Naive thymus-derived CD4-positive, alpha-beta T cell (primary cell): ENCODE measurements at regions not wholly inside any gene's neighbourhood (a gene's known extent, or its start where the extent isn't known, plus 50 kb on each side); places are given as distances from the start of the nearest gene placed in this dataset.

Experiments
- ATAC-seq: fragments of 150-1000 bp; cut with Tn5 transposase; 2 replicates; pipeline ENCODE4 v1.10.0; 2021; ENCODE audit warnings: mild to moderate bottlenecking, moderate library complexity
- CTCF ChIA-PET: fragments of 350-600 bp; sonication (Branson Sonifier 250); formaldehyde crosslinking; loops from one replicate; lab custom pipeline; 2021; ENCODE audit warnings: antibody characterized with exemption; lab: Charles Lee
- POLR2A ChIA-PET: fragments of 350-600 bp; sonication (Branson Sonifier 250); formaldehyde crosslinking; loops from one replicate; lab custom pipeline; 2021; ENCODE audit warnings: antibody characterized with exemption, inconsistent platforms; lab: Charles Lee
- DNase-seq, 9 donors: peaks; one replicate each; pipeline versions ENCODE4 v3.0.0 to v3.0.0-alpha.2; 2020 to 2022; ENCODE audit warnings: mixed read lengths in 1 of 9
- H3K27ac ChIP-seq: one replicate; pipeline ENCODE4 v1.7.0; 2013; ENCODE audit warnings: mild to moderate bottlenecking, low read depth, low read length, moderate library complexity
- H3K27me3 ChIP-seq, 2 donors: one replicate each; pipeline ENCODE4 v1.7.0; 2013; ENCODE audit warnings: low read length in 2 of 2, mild to moderate bottlenecking in 2 of 2, moderate library complexity in 2 of 2; ENCODE audit not compliant: control insufficient read depth in 2 of 2, insufficient read depth in 2 of 2
- H3K36me3 ChIP-seq, 3 experiments: 1 replicate in 2 of 3; 2 replicates in 1 of 3; pipeline ENCODE4 v1.7.0; 2013; ENCODE audit warnings: low read length in 3 of 3, mild to moderate bottlenecking in 3 of 3, moderate library complexity in 1 of 3; ENCODE audit not compliant: insufficient read depth in 3 of 3, control insufficient read depth in 2 of 3
- H3K4me1 ChIP-seq, 2 donors: one replicate each; pipeline ENCODE4 v1.7.0; 2013; ENCODE audit warnings: low read length in 2 of 2, mild to moderate bottlenecking in 2 of 2, moderate library complexity in 1 of 2; ENCODE audit not compliant: control insufficient read depth in 2 of 2, insufficient read depth in 2 of 2
- H3K4me3 ChIP-seq: 2 replicates; pipeline ENCODE4 v1.7.0; 2013; ENCODE audit warnings: mild to moderate bottlenecking, low read length
- H3K9me3 ChIP-seq, 3 experiments: 1 replicate in 2 of 3; 2 replicates in 1 of 3; pipeline ENCODE4 v1.7.0; 2013; ENCODE audit warnings: low read length in 3 of 3; ENCODE audit not compliant: control insufficient read depth in 2 of 3
- H3K27ac Mint-ChIP-seq, 9 donors: one replicate each; pipeline ENCODE4 v1.8.0; 2020 to 2022; ENCODE audit warnings: mixed read lengths in 9 of 9, mild to moderate bottlenecking in 8 of 9, moderate library complexity in 5 of 9, inconsistent platforms in 2 of 9
- H3K27me3 Mint-ChIP-seq, 5 donors: one replicate each; pipeline ENCODE4 v1.8.0; 2021 to 2022; ENCODE audit warnings: mixed read lengths in 5 of 5, mild to moderate bottlenecking in 1 of 5
- H3K36me3 Mint-ChIP-seq, 5 donors: one replicate each; pipeline ENCODE4 v1.8.0; 2020 to 2022; ENCODE audit warnings: mixed read lengths in 5 of 5, mild to moderate bottlenecking in 3 of 5, inconsistent platforms in 1 of 5
- H3K4me1 Mint-ChIP-seq, 7 donors: one replicate each; pipeline ENCODE4 v1.8.0; 2020 to 2022; ENCODE audit warnings: mixed read lengths in 7 of 7, mild to moderate bottlenecking in 3 of 7, inconsistent platforms in 1 of 7
- H3K4me3 Mint-ChIP-seq, 10 donors: one replicate each; pipeline ENCODE4 v1.8.0; 2020 to 2022; ENCODE audit warnings: mild to moderate bottlenecking in 10 of 10, mixed read lengths in 10 of 10, moderate library complexity in 6 of 10, inconsistent platforms in 2 of 10
- H3K9me3 Mint-ChIP-seq, 11 donors: one replicate each; pipeline ENCODE4 v1.8.0; 2020 to 2022; ENCODE audit warnings: mixed read lengths in 11 of 11, mild to moderate bottlenecking in 4 of 11, inconsistent platforms in 1 of 11, moderate library complexity in 1 of 11
- intact Hi-C, 2 donors: fragments of 100-400 bp; cut with micrococcal nuclease; formaldehyde crosslinking; loops; one replicate each; pipeline ENCODE4 v1.15.1; 2023

DNA sequence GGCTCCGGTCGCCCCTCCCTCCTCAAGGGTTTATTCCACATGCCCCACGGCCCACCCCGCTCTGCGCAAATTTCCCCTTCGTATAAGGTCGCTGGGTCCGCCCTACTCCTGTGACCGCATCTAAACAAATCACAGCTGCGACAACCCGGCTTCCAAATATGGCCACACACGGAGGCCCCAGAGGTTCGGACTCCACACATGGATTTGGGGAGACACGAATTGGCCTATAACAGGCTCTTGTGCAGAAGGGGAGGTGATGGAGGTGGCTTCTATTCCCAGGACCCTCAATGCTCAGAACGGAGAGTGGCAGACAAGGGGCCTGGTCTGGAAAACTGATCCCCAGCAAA lies 90.1 kb downstream of the FOXL3 start:
- H3K4me1 ChIP-seq = peaks cover 19 to 32% of the 10 kb centered on the region in 2 donors
- ATAC-seq = peak; percentile 53
- H3K4me1 Mint-ChIP-seq = peaks cover 17 to 37% (median 23%) of the 10 kb centered on the region in 7 donors
- peak in 2 of 9 donors; percentile 25 to 35 for DNase-seq
- peak overlapping the region; percentile 20 for H3K4me3 ChIP-seq
- H3K9me3 ChIP-seq = peaks cover 0 to 6% (median 0%) of the 10 kb centered on the region in 3 experiments
- H3K27ac Mint-ChIP-seq = peak overlapping the region in 5 of 9 donors; percentile 47 to 86 (median 60)
- CTCF ChIA-PET = no interaction called here
- no peak overlapping the region for H3K27ac ChIP-seq
- peak overlapping the region; percentile 18 to 84 (median 76) for H3K4me3 Mint-ChIP-seq
- intact Hi-C loops = loop anchor here in 1 of 2 donors (1.0 to 5.0 kb wide), 2 partner anchors 43 to 204 kb away; no protein-coding TSS in a partner anchor
- H3K36me3 Mint-ChIP-seq = peaks cover 0 to 10% (median 9%) of the 10 kb centered on the region in 5 donors
- peaks cover 0 to 28% (median 0%) of the 10 kb centered on the region in 5 donors for H3K27me3 Mint-ChIP-seq
- H3K27me3 ChIP-seq = no peaks in the 10 kb centered on the region
- POLR2A ChIA-PET = interaction anchor here (0.9 to 1.4 kb wide), 3 partner anchors 18 to 29 kb away, joined by 4 to 6 read pairs (median 5); no protein-coding TSS in a partner anchor
- H3K9me3 Mint-ChIP-seq = peaks cover 2 to 24% (median 14%) of the 10 kb centered on the region in 11 donors
- H3K36me3 ChIP-seq = no peaks in the 10 kb centered on the region

DNA sequence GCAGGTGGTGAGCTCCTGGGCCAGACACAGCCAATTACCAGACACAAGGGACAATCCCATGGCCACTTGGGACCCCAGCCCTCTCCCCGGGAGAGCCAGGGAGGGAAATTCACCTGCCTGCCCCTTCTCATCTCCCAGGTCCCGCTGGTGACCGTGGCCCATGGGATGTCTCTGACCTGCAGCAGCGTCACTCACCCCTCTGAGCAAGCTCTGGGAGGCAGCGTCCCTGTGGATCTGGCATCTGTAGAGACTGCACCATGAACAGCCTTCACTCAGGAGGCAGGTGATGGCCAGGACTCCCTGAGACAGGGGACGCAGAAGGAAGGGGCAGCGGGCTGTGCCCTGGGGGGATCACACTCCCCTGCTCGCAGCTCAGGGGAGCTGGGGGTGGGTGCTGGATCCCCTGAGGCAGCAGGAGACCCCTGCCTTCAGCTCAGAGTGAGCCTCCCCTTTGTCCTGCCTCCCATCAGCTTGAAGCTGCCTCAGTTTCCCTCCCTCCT lies 90.8 kb downstream of the FOXL3 start:
- ATAC-seq (no peak), DNase-seq (peak in 2 of 9 donors; percentile 2 to 15)
- Mint-ChIP-seq H3K9me3 (peaks cover 2 to 27% (median 14%) of the 10 kb centered on the region in 11 donors), H3K4me1 (peaks cover 17 to 37% (median 23%) of the 10 kb centered on the region in 7 donors), H3K27me3 (peaks cover 0 to 28% (median 0%) of the 10 kb centered on the region in 5 donors), H3K36me3 (peaks cover 0 to 10% (median 9%) of the 10 kb centered on the region in 5 donors), H3K4me3 (peak overlapping the region in 8 of 10 donors; percentile 50 to 81 (median 68)), H3K27ac (peak overlapping the region in 2 of 9 donors; percentile 25 to 71)
- Histone ChIP-seq H3K36me3 (no peaks in the 10 kb centered on the region), H3K27me3 (no peaks in the 10 kb centered on the region), H3K27ac (no peak overlapping the region), H3K4me1 (peaks cover 19 to 32% of the 10 kb centered on the region in 2 donors), H3K4me3 (peak overlapping the region; percentile 28), H3K9me3 (peaks cover 0 to 6% (median 0%) of the 10 kb centered on the region in 3 experiments)
- POLR2A ChIA-PET = interaction anchor here (0.7 to 1.4 kb wide), 4 partner anchors 18 to 403 kb away, joined by 3 to 6 read pairs (median 4); no protein-coding TSS in a partner anchor
- intact Hi-C loops = loop anchor here in 1 of 2 donors (1.0 to 5.0 kb wide), 3 partner anchors 18 to 204 kb away; no protein-coding TSS in a partner anchor
- CTCF ChIA-PET = no interaction called here

DNA sequence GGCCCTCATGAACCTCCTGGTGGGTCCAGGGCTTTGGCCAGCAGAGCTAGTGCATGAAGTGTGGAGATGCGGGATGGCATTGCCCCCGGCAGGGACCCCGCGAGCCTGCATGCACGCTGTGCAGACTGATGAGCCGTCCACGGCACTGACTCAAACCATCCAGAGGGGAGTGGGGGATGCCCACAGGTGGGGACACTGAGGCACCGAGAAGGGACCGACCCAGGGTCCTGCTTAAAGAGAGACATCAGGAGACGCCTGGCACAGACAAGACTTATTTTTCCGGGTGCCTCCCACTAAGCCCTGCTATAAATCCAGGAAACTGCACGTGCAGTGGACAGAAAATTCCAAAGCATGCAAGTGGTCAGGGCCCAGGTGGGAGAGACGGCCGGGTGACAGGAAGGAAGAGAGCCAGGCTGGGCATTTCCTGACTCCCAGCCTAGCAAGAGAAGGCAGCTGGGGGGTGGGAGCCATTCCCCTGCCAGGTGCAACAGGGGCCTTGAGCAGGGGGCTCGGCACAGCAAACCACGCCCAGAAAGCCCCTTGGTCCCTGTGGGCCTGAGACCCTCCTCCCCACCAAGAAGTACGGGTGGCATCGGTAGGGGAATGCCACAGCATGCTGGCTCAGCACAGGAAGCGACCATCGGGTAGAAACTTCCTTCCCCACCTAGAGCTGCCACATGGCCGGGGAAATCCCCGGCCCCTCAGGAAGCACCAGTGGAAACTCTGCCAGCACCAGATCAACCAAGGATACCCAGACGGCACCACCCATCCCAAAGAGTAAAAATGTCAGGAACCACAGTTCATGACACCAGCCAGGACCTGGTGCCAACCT lies 91.5 kb downstream of the FOXL3 start:
- H3K4me3 ChIP-seq = peak overlapping the region; percentile 28
- H3K9me3 ChIP-seq = peaks cover 0 to 6% (median 0%) of the 10 kb centered on the region in 3 experiments
- H3K36me3 ChIP-seq = no peaks in the 10 kb centered on the region
- H3K27ac ChIP-seq = peak overlapping the region; percentile 46
- Mint-ChIP-seq H3K27ac (peak overlapping the region; percentile 25 to 83 (median 69)), H3K4me1 (peaks cover 17 to 35% (median 23%) of the 10 kb centered on the region in 7 donors), H3K4me3 (peak overlapping the region; percentile 47 to 81 (median 68)), H3K27me3 (peaks cover 0 to 28% (median 0%) of the 10 kb centered on the region in 5 donors), H3K36me3 (peaks cover 0 to 10% (median 9%) of the 10 kb centered on the region in 5 donors), H3K9me3 (peaks cover 2 to 34% (median 14%) of the 10 kb centered on the region in 11 donors)
- no peaks in the 10 kb centered on the region for H3K27me3 ChIP-seq
- DNase-seq (peak in 8 of 9 donors; percentile 8 to 59 (median 38)), ATAC-seq (peak; percentile 82)
- POLR2A ChIA-PET = interaction anchor here (0.5 to 1.5 kb wide), 6 partner anchors 19 to 402 kb away, joined by 3 to 12 read pairs (median 4); no protein-coding TSS in a partner anchor
- intact Hi-C loops = loop anchor here in 1 of 2 donors (1.0 to 5.0 kb wide), 2 partner anchors 19 to 44 kb away; no protein-coding TSS in a partner anchor
- H3K4me1 ChIP-seq = peaks cover 19 to 32% of the 10 kb centered on the region in 2 donors
- CTCF ChIA-PET = no interaction called here

DNA sequence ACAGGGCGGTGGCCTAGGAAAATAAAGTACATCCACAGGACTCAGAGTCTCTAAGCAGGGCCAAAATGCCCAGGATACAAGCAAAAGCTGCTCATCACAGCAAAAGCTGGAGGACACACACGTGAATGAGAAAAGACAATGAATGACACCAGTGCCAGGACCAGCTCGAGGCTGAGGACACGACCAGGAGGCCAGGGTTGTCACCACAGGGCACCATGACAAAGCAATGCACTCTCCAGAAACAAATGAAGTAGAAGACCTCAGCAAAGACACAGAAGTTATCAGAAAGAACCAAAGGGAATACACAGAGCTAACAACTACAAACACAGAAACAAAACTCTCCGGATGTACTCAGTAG lies 92.1 kb downstream of the FOXL3 start:
- intact Hi-C loops = loop anchor here in 1 of 2 donors (5.0 kb wide), 1 partner anchor 45 kb away; no protein-coding TSS in a partner anchor
- Mint-ChIP-seq H3K36me3 (peaks cover 0 to 10% (median 9%) of the 10 kb centered on the region in 5 donors), H3K9me3 (peaks cover 2 to 35% (median 14%) of the 10 kb centered on the region in 11 donors), H3K27me3 (peaks cover 0 to 28% (median 0%) of the 10 kb centered on the region in 5 donors), H3K27ac (peak overlapping the region in 8 of 9 donors; percentile 25 to 83 (median 70)), H3K4me1 (peaks cover 17 to 33% (median 23%) of the 10 kb centered on the region in 7 donors), H3K4me3 (peak overlapping the region in 9 of 10 donors; percentile 44 to 81 (median 69))
- ChIA-PET POLR2A (interaction anchor here (0.5 to 1.5 kb wide), 3 partner anchors 19 to 242 kb away, joined by 4 to 12 read pairs (median 4); no protein-coding TSS in a partner anchor), CTCF (no interaction called here)
- H3K4me1 ChIP-seq = peaks cover 19 to 32% of the 10 kb centered on the region in 2 donors
- peak overlapping the region; percentile 46 for H3K27ac ChIP-seq
- peaks cover 0 to 6% (median 0%) of the 10 kb centered on the region in 3 experiments for H3K9me3 ChIP-seq
- ATAC-seq = no peak
- H3K27me3 ChIP-seq = no peaks in the 10 kb centered on the region
- DNase-seq = no peak
- H3K36me3 ChIP-seq = no peaks in the 10 kb centered on the region
- H3K4me3 ChIP-seq = peak overlapping the region; percentile 28

DNA sequence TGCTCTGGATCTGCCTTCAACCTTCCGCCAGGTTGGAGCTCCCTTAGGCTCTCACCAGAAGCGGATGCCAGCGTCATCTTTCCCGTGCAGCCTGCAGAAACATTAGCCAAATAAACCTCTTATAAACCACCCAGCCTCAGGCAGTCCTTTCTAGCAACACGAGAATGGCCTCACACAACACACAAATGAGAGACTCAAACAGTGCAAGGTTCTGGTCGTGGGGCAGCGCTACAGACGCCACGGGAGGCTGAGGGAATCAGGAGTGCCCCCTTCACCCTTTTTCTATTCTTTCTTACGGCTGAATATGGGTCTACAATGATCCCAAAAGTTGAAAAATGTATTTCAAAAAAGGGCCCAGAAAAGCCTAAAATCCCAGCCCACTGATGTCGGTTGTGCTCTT lies 96.4 kb downstream of the FOXL3 start:
- intact Hi-C loops = no loop called here
- peaks cover 2 to 35% (median 14%) of the 10 kb centered on the region in 11 donors for H3K9me3 Mint-ChIP-seq
- ChIA-PET CTCF (no interaction called here), POLR2A (no interaction called here)
- Histone ChIP-seq H3K4me3 (no peak overlapping the region), H3K4me1 (peaks cover 11 to 12% of the 10 kb centered on the region in 2 donors), H3K9me3 (peaks cover 0 to 6% (median 0%) of the 10 kb centered on the region in 3 experiments), H3K27ac (no peak overlapping the region), H3K27me3 (no peaks in the 10 kb centered on the region), H3K36me3 (no peaks in the 10 kb centered on the region)
- DNase-seq = no peak
- peaks cover 0 to 10% (median 9%) of the 10 kb centered on the region in 5 donors for H3K36me3 Mint-ChIP-seq
- ATAC-seq = no peak
- peaks cover 10 to 17% (median 14%) of the 10 kb centered on the region in 7 donors for H3K4me1 Mint-ChIP-seq
- peaks cover 0 to 26% (median 0%) of the 10 kb centered on the region in 5 donors for H3K27me3 Mint-ChIP-seq
- peak overlapping the region in 1 of 9 donors; percentile 20 for H3K27ac Mint-ChIP-seq
- H3K4me3 Mint-ChIP-seq = no peak overlapping the region
